Fibroblast of pulmonary artery (primary cell): ENCODE measurements at regions not wholly inside any gene's neighbourhood (a gene's known extent, or its start where the extent isn't known, plus 50 kb on each side); places are given as distances from the start of the nearest gene placed in this dataset.

Experiments used
- DNase-seq: peaks from one replicate; pipeline ENCODE4 v3.0.0-alpha.2; 2010; ENCODE audit warnings: low read depth
- H3K4me3 ChIP-seq: replicated peaks from 2 replicates; pipeline ENCODE4 v1.5.1; 2011; ENCODE audit warnings: low read depth, mild to moderate bottlenecking, control low read depth, low read length, moderate library complexity
- CTCF ChIP-seq: IDR thresholded peaks from 2 replicates; pipeline ENCODE4 v1.5.1; 2011; ENCODE audit warnings: mild to moderate bottlenecking, control low read depth, low read length, inconsistent platforms; ENCODE audit errors: missing control alignments

GRCh38 chr13:100860866-100861265 lies 186.3 kb upstream of the TMTC4 start:
- no peak for TF ChIP-seq CTCF
- DNase-seq = no peak
- no peak overlapping the region for H3K4me3 ChIP-seq

GRCh38 chr13:100859861-100860260 lies 185.3 kb upstream of the TMTC4 start:
- no peak for TF ChIP-seq CTCF
- no peak overlapping the region for H3K4me3 ChIP-seq
- DNase-seq = no peak

GRCh38 chr13:100855151-100855550 lies 180.6 kb upstream of the TMTC4 start:
- no peak overlapping the region for H3K4me3 ChIP-seq
- TF ChIP-seq CTCF = no peak
- no peak for DNase-seq

- DNase-seq = no peak
- no peak overlapping the region for H3K4me3 ChIP-seq
- no peak for TF ChIP-seq CTCF
Measured at GRCh38 chr13:100854006-100854405, 179.4 kb upstream of the TMTC4 start.

GRCh38 chr13:100853434-100853833 lies 178.8 kb upstream of the TMTC4 start:
- no peak overlapping the region for H3K4me3 ChIP-seq
- TF ChIP-seq CTCF = no peak
- no peak for DNase-seq

GRCh38 chr13:100852146-100852545 lies 177.6 kb upstream of the TMTC4 start:
- TF ChIP-seq CTCF = no peak
- DNase-seq = no peak
- H3K4me3 ChIP-seq = no peak overlapping the region

- TF ChIP-seq CTCF = no peak
- no peak for DNase-seq
- no peak overlapping the region for H3K4me3 ChIP-seq
Measured at GRCh38 chr13:100848304-100848703, 173.7 kb upstream of the TMTC4 start.
